HCT116 (cell line): ENCODE measurements at regions not wholly inside any gene's neighbourhood (a gene's known extent, or its start where the extent isn't known, plus 50 kb on each side); places are given as distances from the start of the nearest gene placed in this dataset.

Source experiments
- ATAC-seq: fragments of 200-7000 bp; cut with Tn5 transposase; 2 replicates; pipeline ENCODE4 v1.9.1; 2020; ENCODE audit warnings: mild to moderate bottlenecking, moderate library complexity
- BruUV-seq: library from RNA; stranded (reverse); fragments of 400-500 nt; replicated peaks from 2 replicates; lab custom pipeline; 2021; lab: Mats Ljungman, UMichigan
- CTCF ChIA-PET: fragments of 300-600 bp; sonication (Branson Sonifier 250); formaldehyde crosslinking; loops from one replicate; lab custom pipeline; 2021; ENCODE audit warnings: antibody characterized with exemption; lab: Charles Lee
- POLR2A ChIA-PET: fragments of 300-600, 350-600 bp; sonication (Branson Sonifier 250); formaldehyde crosslinking; loops from one replicate; lab custom pipeline; 2021; ENCODE audit warnings: antibody characterized with exemption; lab: Charles Lee
- RAD21 ChIA-PET, 2 experiments: fragments of 300-600 bp; sonication (Branson Sonifier 250); formaldehyde crosslinking; loops; one replicate each; lab custom pipeline; 2023; ENCODE audit warnings: low total read pairs in 2 of 2; ENCODE audit not compliant: uncharacterized antibody in 2 of 2, unreplicated experiment in 2 of 2, low non-redundant PET in 1 of 2; lab: Charles Lee
- DNase-seq: peaks from one replicate; pipeline ENCODE4 v3.0.0-alpha.2; 2010; ENCODE audit warnings: low read depth, low spot score
- H2AFZ ChIP-seq: fragments of 200-600 bp; shearing (Covaris generic), sonication (generic); 2 replicates; pipeline ENCODE4 v1.6.1; 2017; ENCODE audit warnings: low read depth, mixed run types, mixed read lengths, antibody characterized with exemption, low read length; ENCODE audit not compliant: poor library complexity, severe bottlenecking
- H3K27ac ChIP-seq: 2 replicates; pipeline ENCODE4 v1.5.1; 2012; ENCODE audit warnings: low read depth, low read length
- H3K27me3 ChIP-seq: fragments of 200-600 bp; sonication (generic); 2 replicates; pipeline ENCODE4 v1.6.1; 2016; ENCODE audit warnings: mixed run types, low read length, mixed read lengths; ENCODE audit not compliant: insufficient read depth
- H3K36me3 ChIP-seq, 2 experiments: fragments of 200-500 bp in 1 of 2; fragments of 200-600 bp in 1 of 2; sonication (Bioruptor generic) in 1 of 2; sonication (generic) in 1 of 2; 2 replicates each; pipeline versions ENCODE4 v1.5.1 to v1.6.1; 2014 to 2016; ENCODE audit warnings: low read length in 2 of 2, inconsistent platforms in 1 of 2, mixed read lengths in 1 of 2, mixed run types in 1 of 2; ENCODE audit not compliant: insufficient read depth in 2 of 2, control insufficient read depth in 1 of 2
- H3K4me1 ChIP-seq, 2 experiments: fragments of 200-600 bp in 1 of 2; sonication (generic) in 1 of 2; 2 replicates each; pipeline versions ENCODE4 v1.5.1 to v1.6.1; 2012 to 2017; ENCODE audit warnings: low read length in 2 of 2, inconsistent platforms in 1 of 2, mild to moderate bottlenecking in 1 of 2, mixed read lengths in 1 of 2, mixed run types in 1 of 2, moderate library complexity in 1 of 2; ENCODE audit not compliant: insufficient read depth in 2 of 2, control insufficient read depth in 1 of 2
- H3K4me2 ChIP-seq: fragments of 200-600 bp; sonication (generic); 2 replicates; pipeline ENCODE4 v1.6.1; 2017; ENCODE audit warnings: mixed run types, low read length, mixed read lengths
- H3K4me3 ChIP-seq, 2 experiments: fragments of 200-600 bp in 1 of 2; sonication (generic) in 1 of 2; replicated peaks in 1 of 2; 2 replicates each; pipeline ENCODE4 v1.5.1; 2011 to 2016; ENCODE audit warnings: low read length in 2 of 2, control low read depth in 1 of 2, low read depth in 1 of 2, mild to moderate bottlenecking in 1 of 2, mixed read lengths in 1 of 2, mixed run types in 1 of 2
- H3K79me2 ChIP-seq: fragments of 200-600 bp; sonication (generic); 2 replicates; pipeline ENCODE4 v1.6.1; 2017; ENCODE audit warnings: mild to moderate bottlenecking, mixed run types, low read length, moderate library complexity, mixed read lengths; ENCODE audit not compliant: insufficient read depth
- H3K9ac ChIP-seq: fragments of 200-600 bp; sonication (generic); 2 replicates; pipeline ENCODE4 v1.6.1; 2016; ENCODE audit warnings: low read length, mixed read lengths
- H3K9me2 ChIP-seq: fragments of 200-600 bp; sonication (generic), shearing (Covaris generic); 2 replicates; pipeline ENCODE4 v1.6.1; 2017; ENCODE audit warnings: mixed run types, mild to moderate bottlenecking, moderate library complexity; ENCODE audit not compliant: insufficient read depth
- H3K9me3 ChIP-seq, 2 experiments: fragments of 200-500 bp in 1 of 2; fragments of 200-600 bp in 1 of 2; sonication (Bioruptor generic) in 1 of 2; sonication (generic) in 1 of 2; 2 replicates each; pipeline ENCODE4 v1.6.1; 2014 to 2017; ENCODE audit warnings: low read length in 2 of 2, mixed read lengths in 2 of 2, inconsistent platforms in 1 of 2, low read depth in 1 of 2, mild to moderate bottlenecking in 1 of 2, mixed run types in 1 of 2, moderate library complexity in 1 of 2; ENCODE audit not compliant: control insufficient read depth in 1 of 2, insufficient read depth in 1 of 2
- H4K20me1 ChIP-seq: fragments of 200-600 bp; sonication (generic), shearing (Covaris generic); 2 replicates; pipeline ENCODE4 v1.6.1; 2017; ENCODE audit warnings: mixed run types, mild to moderate bottlenecking, moderate library complexity; ENCODE audit not compliant: insufficient read depth
- CEBPB ChIP-seq: IDR thresholded peaks from 2 replicates; pipeline ENCODE4 v1.6.1; 2012; ENCODE audit warnings: low read depth
- EGR1 ChIP-seq: IDR thresholded peaks from 2 replicates; pipeline ENCODE4 v1.6.1; 2012; ENCODE audit warnings: low read depth
- EZH2 ChIP-seq: fragments of 200-600 bp; sonication (generic); IDR thresholded peaks from 2 replicates; pipeline ENCODE4 v1.6.1; 2017; ENCODE audit warnings: antibody characterized with exemption, mixed run types
- POLR2A ChIP-seq: IDR thresholded peaks from 2 replicates; pipeline ENCODE4 v1.7.0; 2011; ENCODE audit warnings: borderline replicate concordance; ENCODE audit not compliant: insufficient read depth, insufficient read length; ENCODE audit errors: extremely low read depth
- POLR2AphosphoS5 ChIP-seq: IDR thresholded peaks from 2 replicates; pipeline ENCODE4 v1.6.1; 2011; ENCODE audit warnings: mild to moderate bottlenecking, low read depth, low read length, moderate library complexity
- RAD21 ChIP-seq: IDR thresholded peaks from 2 replicates; pipeline ENCODE4 v1.6.1; 2012; ENCODE audit warnings: low read depth, mild to moderate bottlenecking
- SIN3A ChIP-seq: IDR thresholded peaks from 2 replicates; pipeline ENCODE4 v1.6.1; 2012; ENCODE audit warnings: low read depth
- SP1 ChIP-seq: IDR thresholded peaks from 2 replicates; pipeline ENCODE4 v1.6.1; 2012; ENCODE audit warnings: low read depth
- SRF ChIP-seq: IDR thresholded peaks from 2 replicates; pipeline ENCODE4 v1.6.1; 2012; ENCODE audit warnings: low read depth
- TCF7L2 ChIP-seq: IDR thresholded peaks from 2 replicates; pipeline ENCODE4 v1.7.0; 2011; ENCODE audit warnings: borderline replicate concordance, inconsistent platforms; ENCODE audit not compliant: insufficient read depth, insufficient read length; ENCODE audit errors: extremely low read depth
- YY1 ChIP-seq: IDR thresholded peaks from 2 replicates; pipeline ENCODE4 v1.6.1; 2011; ENCODE audit warnings: low read length, low read depth, moderate library complexity, mild to moderate bottlenecking; ENCODE audit not compliant: insufficient replicate concordance; ENCODE audit errors: extremely low read depth
- ZFX ChIP-seq: fragments of 450-650 bp; IDR thresholded peaks from 2 replicates; pipeline ENCODE4 v1.6.1; 2017
- ZNF274 ChIP-seq: fragments of 200-500 bp; sonication (Bioruptor generic); IDR thresholded peaks from 2 replicates; pipeline ENCODE4 v1.6.1; 2014; ENCODE audit warnings: mild to moderate bottlenecking, low read depth, low read length, inconsistent platforms
- intact Hi-C: fragments of 100-400 bp; cut with micrococcal nuclease; formaldehyde crosslinking; loops from 2 replicates; pipeline ENCODE4 v1.10.0; 2022
- TF ChIP-seq, protein P1 (sequence below): IDR thresholded peaks from 2 replicates; pipeline ENCODE4 v1.6.1; 2012; ENCODE audit warnings: low read depth
- TF ChIP-seq, protein P2 (sequence below): IDR thresholded peaks from 2 replicates; pipeline ENCODE4 v1.6.1; 2011; ENCODE audit warnings: mild to moderate bottlenecking, low read length, moderate library complexity; ENCODE audit not compliant: insufficient replicate concordance; ENCODE audit errors: extremely low read depth
- TF ChIP-seq, protein P3 (sequence below): IDR thresholded peaks from 2 replicates; pipeline ENCODE4 v1.6.1; 2012

DNA sequence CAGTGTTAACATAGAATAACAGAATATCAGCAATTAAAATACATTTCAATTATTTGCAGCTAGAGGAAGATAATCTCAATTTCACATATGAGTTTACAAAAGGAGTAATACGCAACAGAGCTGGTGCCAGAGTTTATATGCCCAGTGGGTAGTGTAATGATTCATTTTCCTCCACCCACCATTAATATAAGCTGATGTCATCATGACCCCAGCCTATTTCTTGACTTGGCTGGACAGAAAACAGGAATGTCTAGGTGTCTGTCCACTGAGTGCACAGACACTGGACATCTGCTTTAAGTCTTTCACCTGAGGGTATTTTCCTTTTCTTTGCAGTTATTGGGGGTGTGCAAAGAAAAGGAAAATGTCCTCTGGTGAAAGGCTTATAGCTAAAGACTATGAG lies 335.5 kb downstream of the TBC1D4 start:
- no peak overlapping the region for H3K4me2 ChIP-seq
- no peak overlapping the region for H3K4me3 ChIP-seq
- ATAC-seq: no peak
- ChIA-PET CTCF (no interaction called here), POLR2A (no interaction called here), RAD21 (no interaction called here)
- 0 out of 2 replicates have a peak, but pooled peaks cover 5% of the 10 kb centered on the region for H3K27me3 ChIP-seq
- no peaks in the 10 kb centered on the region for H3K9me3 ChIP-seq
- H4K20me1 ChIP-seq: no peaks in the 10 kb centered on the region
- no peak overlapping the region for H3K27ac ChIP-seq
- intact Hi-C loops: no loop called here
- no peak for DNase-seq
- BruUV-seq: no TSS peak
- TF ChIP-seq CEBPB (no peak), ZNF274 (no peak), RAD21 (no peak), EZH2 (no peak), YY1 (no peak), TCF7L2 (no peak), SIN3A (no peak), ZFX (no peak), SRF (no peak), POLR2A (no peak), SP1 (no peak), POLR2AphosphoS5 (no peak), EGR1 (no peak)
- TF ChIP-seq, protein P1, sequence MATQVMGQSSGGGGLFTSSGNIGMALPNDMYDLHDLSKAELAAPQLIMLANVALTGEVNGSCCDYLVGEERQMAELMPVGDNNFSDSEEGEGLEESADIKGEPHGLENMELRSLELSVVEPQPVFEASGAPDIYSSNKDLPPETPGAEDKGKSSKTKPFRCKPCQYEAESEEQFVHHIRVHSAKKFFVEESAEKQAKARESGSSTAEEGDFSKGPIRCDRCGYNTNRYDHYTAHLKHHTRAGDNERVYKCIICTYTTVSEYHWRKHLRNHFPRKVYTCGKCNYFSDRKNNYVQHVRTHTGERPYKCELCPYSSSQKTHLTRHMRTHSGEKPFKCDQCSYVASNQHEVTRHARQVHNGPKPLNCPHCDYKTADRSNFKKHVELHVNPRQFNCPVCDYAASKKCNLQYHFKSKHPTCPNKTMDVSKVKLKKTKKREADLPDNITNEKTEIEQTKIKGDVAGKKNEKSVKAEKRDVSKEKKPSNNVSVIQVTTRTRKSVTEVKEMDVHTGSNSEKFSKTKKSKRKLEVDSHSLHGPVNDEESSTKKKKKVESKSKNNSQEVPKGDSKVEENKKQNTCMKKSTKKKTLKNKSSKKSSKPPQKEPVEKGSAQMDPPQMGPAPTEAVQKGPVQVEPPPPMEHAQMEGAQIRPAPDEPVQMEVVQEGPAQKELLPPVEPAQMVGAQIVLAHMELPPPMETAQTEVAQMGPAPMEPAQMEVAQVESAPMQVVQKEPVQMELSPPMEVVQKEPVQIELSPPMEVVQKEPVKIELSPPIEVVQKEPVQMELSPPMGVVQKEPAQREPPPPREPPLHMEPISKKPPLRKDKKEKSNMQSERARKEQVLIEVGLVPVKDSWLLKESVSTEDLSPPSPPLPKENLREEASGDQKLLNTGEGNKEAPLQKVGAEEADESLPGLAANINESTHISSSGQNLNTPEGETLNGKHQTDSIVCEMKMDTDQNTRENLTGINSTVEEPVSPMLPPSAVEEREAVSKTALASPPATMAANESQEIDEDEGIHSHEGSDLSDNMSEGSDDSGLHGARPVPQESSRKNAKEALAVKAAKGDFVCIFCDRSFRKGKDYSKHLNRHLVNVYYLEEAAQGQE: no peak
- TF ChIP-seq, protein P2, sequence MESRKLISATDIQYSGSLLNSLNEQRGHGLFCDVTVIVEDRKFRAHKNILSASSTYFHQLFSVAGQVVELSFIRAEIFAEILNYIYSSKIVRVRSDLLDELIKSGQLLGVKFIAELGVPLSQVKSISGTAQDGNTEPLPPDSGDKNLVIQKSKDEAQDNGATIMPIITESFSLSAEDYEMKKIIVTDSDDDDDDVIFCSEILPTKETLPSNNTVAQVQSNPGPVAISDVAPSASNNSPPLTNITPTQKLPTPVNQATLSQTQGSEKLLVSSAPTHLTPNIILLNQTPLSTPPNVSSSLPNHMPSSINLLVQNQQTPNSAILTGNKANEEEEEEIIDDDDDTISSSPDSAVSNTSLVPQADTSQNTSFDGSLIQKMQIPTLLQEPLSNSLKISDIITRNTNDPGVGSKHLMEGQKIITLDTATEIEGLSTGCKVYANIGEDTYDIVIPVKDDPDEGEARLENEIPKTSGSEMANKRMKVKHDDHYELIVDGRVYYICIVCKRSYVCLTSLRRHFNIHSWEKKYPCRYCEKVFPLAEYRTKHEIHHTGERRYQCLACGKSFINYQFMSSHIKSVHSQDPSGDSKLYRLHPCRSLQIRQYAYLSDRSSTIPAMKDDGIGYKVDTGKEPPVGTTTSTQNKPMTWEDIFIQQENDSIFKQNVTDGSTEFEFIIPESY: no peak
- TF ChIP-seq, protein P3, sequence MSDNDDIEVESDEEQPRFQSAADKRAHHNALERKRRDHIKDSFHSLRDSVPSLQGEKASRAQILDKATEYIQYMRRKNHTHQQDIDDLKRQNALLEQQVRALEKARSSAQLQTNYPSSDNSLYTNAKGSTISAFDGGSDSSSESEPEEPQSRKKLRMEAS: no peak
- no peaks in the 10 kb centered on the region for H3K9me2 ChIP-seq
- H3K9ac ChIP-seq: no peak overlapping the region
- no peaks in the 10 kb centered on the region for H3K79me2 ChIP-seq
- no peak overlapping the region for H2AFZ ChIP-seq
- no peaks in the 10 kb centered on the region for H3K4me1 ChIP-seq
- H3K36me3 ChIP-seq: no peaks in the 10 kb centered on the region
